ENCODE measurements at regions not wholly inside any gene's neighbourhood (a gene's known extent, or its start where the extent isn't known, plus 50 kb on each side); places are given as distances from the start of the nearest gene placed in this dataset.
"Not testable (repeated sequence)": the region's sequence is repeated elsewhere in the genome, so short reads cannot be mapped to it uniquely, and the experiment has no call there.

DNA sequence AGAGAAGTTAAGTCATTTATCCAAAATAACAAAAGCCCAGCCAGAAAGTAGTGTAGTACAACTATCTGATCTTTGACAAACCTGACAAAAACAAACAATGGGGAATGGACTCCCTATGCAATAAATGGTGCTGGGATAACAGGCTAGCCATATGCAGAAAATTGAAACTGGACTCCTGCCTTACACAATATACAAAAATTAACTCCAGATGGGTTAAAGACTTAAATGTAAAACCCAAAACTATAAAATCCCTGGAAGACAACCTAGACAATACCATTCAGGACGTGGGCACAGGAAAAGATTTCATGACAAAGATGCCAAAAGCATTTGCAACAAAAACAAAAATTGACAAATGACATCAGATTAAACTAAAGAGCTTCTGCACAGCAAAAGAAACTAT, 561.4 kb upstream of the CHAC2 start:
- H3K9me3 Mint-ChIP-seq (ENCODE audit: low read depth); POLR2A ChIA-PET; H3K36me3 Mint-ChIP-seq (ENCODE audit: low read depth); H3K4me3 Mint-ChIP-seq; H3K27me3 Mint-ChIP-seq; H3K27ac Mint-ChIP-seq; DNase-seq; ATAC-seq; intact Hi-C loops (cut with DNase I, micrococcal nuclease); H3K4me1 Mint-ChIP-seq; CTCF ChIA-PET: not testable (repeated sequence)

DNA sequence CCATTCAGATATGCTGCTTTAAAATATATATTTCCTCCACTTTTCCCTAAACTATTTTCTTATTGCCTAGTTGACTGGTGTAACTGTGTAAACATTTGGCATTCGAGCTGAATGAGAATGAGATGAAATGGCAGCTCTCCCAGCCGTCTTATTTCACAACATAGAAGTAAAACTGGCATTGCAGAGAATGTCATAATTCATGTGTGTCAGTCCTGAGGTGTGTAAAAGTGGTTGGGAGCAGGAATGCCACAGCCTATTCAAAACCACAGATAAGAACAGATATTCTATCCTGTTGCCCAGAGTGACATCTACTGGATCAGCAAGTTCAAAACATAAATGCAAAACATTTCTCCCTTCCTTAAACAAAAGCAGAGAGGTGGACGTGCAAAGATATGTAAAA, 565.5 kb upstream of the CHAC2 start:
- H3K4me3 Mint-ChIP-seq = no peak overlapping the region
- no peaks in the 10 kb centered on the region for H3K4me1 Mint-ChIP-seq
- no peak overlapping the region for H3K27ac Mint-ChIP-seq
- ChIA-PET CTCF (no interaction called here), POLR2A (no interaction called here)
- no peak for ATAC-seq
- DNase-seq = no peak
- no peaks in the 10 kb centered on the region for H3K27me3 Mint-ChIP-seq
- H3K9me3 Mint-ChIP-seq (ENCODE audit: low read depth) = peaks cover 2% of the 10 kb centered on the region
- intact Hi-C loops (cut with DNase I, micrococcal nuclease) = no loop called here
- no peaks in the 10 kb centered on the region for H3K36me3 Mint-ChIP-seq (ENCODE audit: low read depth)

DNA sequence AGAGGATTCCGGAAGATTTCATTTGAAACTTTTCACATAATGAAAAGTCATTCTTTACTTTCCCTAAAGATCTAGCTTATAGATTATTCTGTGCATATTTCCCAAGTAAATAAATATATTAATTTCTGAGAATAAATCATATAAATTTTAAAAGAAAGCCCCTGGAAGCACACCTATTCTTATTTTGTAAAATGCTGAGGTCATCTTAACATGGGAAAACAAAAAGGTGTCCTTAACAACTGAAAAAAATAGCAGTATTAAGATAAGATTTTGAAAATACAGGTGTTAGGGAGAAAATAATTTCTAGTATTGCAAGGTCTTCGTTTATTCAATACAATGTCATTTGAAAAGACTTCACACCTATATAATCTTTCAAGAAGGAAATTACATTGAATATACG, 567.5 kb upstream of the CHAC2 start:
- ChIA-PET CTCF (no interaction called here), POLR2A (no interaction called here)
- H3K36me3 Mint-ChIP-seq (ENCODE audit: low read depth) = no peaks in the 10 kb centered on the region
- intact Hi-C loops (cut with DNase I, micrococcal nuclease) = no loop called here
- no peak overlapping the region for H3K27ac Mint-ChIP-seq
- no peaks in the 10 kb centered on the region for H3K27me3 Mint-ChIP-seq
- H3K9me3 Mint-ChIP-seq (ENCODE audit: low read depth) = peaks cover 2% of the 10 kb centered on the region
- ATAC-seq (no peak), DNase-seq (no peak)
- no peak overlapping the region for H3K4me3 Mint-ChIP-seq
- no peaks in the 10 kb centered on the region for H3K4me1 Mint-ChIP-seq

DNA sequence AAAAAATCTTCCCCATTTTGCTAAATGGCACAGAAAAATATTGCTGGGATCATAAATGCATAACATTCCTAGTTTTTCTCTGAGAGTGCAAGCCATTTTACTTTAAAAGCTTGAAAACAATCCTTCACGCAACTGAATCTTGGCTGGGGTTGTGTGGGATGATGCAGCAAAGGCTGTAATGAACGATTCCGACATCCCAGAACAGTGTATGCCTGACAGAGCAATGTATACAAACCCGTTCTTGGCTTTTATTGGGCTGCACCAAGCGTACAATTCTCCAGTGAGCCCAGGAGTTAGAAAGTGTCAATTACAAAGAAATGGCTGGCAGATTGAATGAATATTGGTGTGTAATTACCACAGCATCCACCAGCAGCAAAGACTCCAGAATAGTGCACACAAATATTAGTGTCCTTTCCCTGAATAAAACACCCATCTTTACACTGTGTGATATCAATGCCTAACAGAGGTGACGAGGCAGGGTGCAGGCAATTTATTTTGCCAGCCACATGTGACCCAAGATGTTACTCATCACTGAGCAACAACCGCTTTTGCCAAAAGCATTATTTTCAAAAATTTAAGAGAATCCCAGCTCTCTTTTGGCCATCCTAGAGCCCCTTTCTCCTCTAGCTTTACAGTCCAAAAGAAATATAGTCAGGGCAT, 578.6 kb upstream of the CHAC2 start:
- no peak overlapping the region for H3K27ac Mint-ChIP-seq
- POLR2A ChIA-PET = no interaction called here
- ATAC-seq (no peak), DNase-seq (no peak)
- no peaks in the 10 kb centered on the region for H3K9me3 Mint-ChIP-seq (ENCODE audit: low read depth)
- H3K36me3 Mint-ChIP-seq (ENCODE audit: low read depth) = no peaks in the 10 kb centered on the region
- H3K27me3 Mint-ChIP-seq = no peaks in the 10 kb centered on the region
- CTCF ChIA-PET = no interaction called here
- H3K4me3 Mint-ChIP-seq = no peak overlapping the region
- intact Hi-C loops (cut with DNase I, micrococcal nuclease) = no loop called here
- H3K4me1 Mint-ChIP-seq = no peaks in the 10 kb centered on the region

DNA sequence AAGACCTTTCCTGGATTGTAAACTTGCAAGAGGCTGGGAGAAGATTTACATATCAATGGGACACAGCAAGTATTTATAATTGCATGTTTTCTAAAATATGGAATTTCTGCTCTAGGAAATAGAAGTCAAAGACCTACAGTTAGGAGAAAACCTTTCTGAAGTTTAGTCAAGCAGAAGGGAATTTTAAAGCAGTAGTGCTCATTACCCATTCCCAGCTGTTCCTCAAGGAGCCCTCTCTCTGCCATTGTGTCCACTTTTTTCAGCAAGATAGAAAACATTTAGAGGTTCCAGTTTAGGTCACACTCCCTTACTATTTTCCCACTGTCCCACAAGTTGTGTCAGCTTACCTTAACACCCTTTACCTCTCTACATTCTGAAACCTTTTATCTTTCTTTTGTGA, 584.0 kb upstream of the CHAC2 start:
- no peak overlapping the region for H3K27ac Mint-ChIP-seq
- ChIA-PET POLR2A (no interaction called here), CTCF (no interaction called here)
- no peaks in the 10 kb centered on the region for H3K36me3 Mint-ChIP-seq (ENCODE audit: low read depth)
- no peaks in the 10 kb centered on the region for H3K9me3 Mint-ChIP-seq (ENCODE audit: low read depth)
- no peak for DNase-seq
- intact Hi-C loops (cut with DNase I, micrococcal nuclease) = no loop called here
- no peak overlapping the region for H3K4me3 Mint-ChIP-seq
- H3K27me3 Mint-ChIP-seq = no peaks in the 10 kb centered on the region
- ATAC-seq = no peak
- no peaks in the 10 kb centered on the region for H3K4me1 Mint-ChIP-seq

DNA sequence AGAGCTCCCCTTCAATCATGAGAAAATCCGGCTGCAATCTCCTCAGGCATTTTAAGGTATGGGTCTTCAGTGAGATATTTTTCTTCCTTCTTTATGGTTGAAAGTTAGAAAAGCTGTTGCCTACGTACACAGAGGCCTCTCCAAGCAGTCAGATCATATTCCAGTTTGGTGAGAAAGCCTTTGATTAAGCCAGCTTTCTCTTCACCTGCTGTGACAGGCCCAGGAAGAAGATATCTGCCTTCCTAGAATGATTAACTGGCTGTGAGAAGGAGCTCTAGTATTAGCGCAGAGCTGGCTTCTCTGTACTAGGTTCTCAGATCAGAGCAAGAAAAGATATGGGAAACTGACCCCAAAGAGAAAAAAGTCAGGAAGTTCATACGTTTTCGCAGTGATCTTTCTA, 585.0 kb upstream of the CHAC2 start:
- no peak overlapping the region for H3K27ac Mint-ChIP-seq
- intact Hi-C loops (cut with DNase I, micrococcal nuclease) = no loop called here
- H3K27me3 Mint-ChIP-seq = no peaks in the 10 kb centered on the region
- ATAC-seq (no peak), DNase-seq (no peak)
- CTCF ChIA-PET = no interaction called here
- H3K4me1 Mint-ChIP-seq = no peaks in the 10 kb centered on the region
- POLR2A ChIA-PET = no interaction called here
- no peaks in the 10 kb centered on the region for H3K9me3 Mint-ChIP-seq (ENCODE audit: low read depth)
- H3K36me3 Mint-ChIP-seq (ENCODE audit: low read depth) = no peaks in the 10 kb centered on the region
- H3K4me3 Mint-ChIP-seq = no peak overlapping the region

DNA sequence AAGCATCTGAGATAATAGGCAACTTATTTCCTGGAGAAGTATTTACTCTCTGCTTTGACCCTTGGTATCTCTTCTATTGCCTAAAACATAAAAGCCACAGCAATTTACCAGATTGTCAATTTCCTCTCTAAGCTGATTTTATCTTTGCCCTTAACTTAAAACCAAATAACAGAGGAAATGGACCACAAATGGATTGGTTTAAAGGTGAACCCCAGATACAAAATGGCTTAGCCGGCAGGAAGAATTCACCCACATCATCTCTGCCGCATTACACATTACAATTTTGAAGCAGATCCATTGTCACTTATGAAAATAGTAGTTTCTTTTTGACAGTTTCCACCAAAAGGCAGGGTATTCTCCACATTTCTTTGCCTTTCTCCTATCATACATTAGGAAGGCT, 585.8 kb upstream of the CHAC2 start:
- DNase-seq = no peak
- ATAC-seq = no peak
- intact Hi-C loops (cut with DNase I, micrococcal nuclease) = no loop called here
- POLR2A ChIA-PET = no interaction called here
- Mint-ChIP-seq H3K36me3 (ENCODE audit: low read depth) (no peaks in the 10 kb centered on the region), H3K9me3 (ENCODE audit: low read depth) (no peaks in the 10 kb centered on the region), H3K27me3 (no peaks in the 10 kb centered on the region), H3K4me1 (no peaks in the 10 kb centered on the region), H3K27ac (no peak overlapping the region), H3K4me3 (no peak overlapping the region)
- CTCF ChIA-PET = interaction anchor here (0.7 kb wide), 1 partner anchor 769 kb away, joined by 3 read pairs; no protein-coding TSS in a partner anchor

DNA sequence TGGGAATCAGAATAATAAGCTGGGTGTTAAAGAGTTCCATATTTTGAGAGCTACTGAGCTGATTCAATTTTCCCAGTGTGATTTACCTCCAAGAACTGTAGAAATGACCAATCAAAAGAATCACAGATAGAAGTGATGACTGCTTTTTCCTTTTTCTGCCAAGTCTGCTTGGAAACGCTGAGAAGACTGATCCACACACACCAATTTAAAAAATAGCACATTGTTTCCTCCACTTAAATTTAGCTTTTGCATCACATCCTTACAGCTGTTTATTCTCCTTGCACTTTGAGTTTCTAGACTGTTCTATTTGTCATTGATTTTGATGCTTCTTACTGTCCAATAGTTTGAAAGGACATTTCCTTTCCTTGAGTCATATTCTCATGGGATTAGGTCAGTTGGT, 590.3 kb upstream of the CHAC2 start:
- no peak overlapping the region for H3K4me3 Mint-ChIP-seq
- no peak overlapping the region for H3K27ac Mint-ChIP-seq
- H3K4me1 Mint-ChIP-seq = no peaks in the 10 kb centered on the region
- ChIA-PET POLR2A (no interaction called here), CTCF (no interaction called here)
- intact Hi-C loops (cut with DNase I, micrococcal nuclease) = no loop called here
- no peaks in the 10 kb centered on the region for H3K9me3 Mint-ChIP-seq (ENCODE audit: low read depth)
- ATAC-seq (no peak), DNase-seq (no peak)
- no peaks in the 10 kb centered on the region for H3K27me3 Mint-ChIP-seq
- H3K36me3 Mint-ChIP-seq (ENCODE audit: low read depth) = no peaks in the 10 kb centered on the region

DNA sequence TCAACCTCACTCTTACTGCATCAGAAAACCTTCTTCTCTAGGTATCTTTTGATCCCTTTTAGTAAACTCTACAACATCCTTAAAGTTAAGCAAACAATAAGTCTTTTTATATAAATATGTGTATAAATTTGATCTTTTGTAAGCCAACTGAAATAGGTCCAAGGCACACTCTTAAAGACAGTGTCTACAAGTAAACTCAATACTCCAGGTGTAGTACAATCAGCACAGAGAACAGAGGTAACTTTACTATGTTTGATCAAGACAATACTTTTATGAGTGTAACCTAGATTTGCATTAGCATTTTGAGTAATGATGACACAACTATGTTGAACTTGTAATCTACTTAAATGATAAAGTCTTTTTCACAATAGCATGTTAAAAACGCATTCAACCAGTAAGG, 593.1 kb upstream of the CHAC2 start:
- intact Hi-C loops (cut with DNase I, micrococcal nuclease) = no loop called here
- ChIA-PET CTCF (no interaction called here), POLR2A (no interaction called here)
- no peak for DNase-seq
- Mint-ChIP-seq H3K4me1 (no peaks in the 10 kb centered on the region), H3K27ac (no peak overlapping the region), H3K4me3 (no peak overlapping the region), H3K36me3 (ENCODE audit: low read depth) (no peaks in the 10 kb centered on the region), H3K9me3 (ENCODE audit: low read depth) (no peaks in the 10 kb centered on the region), H3K27me3 (no peaks in the 10 kb centered on the region)
- no peak for ATAC-seq

DNA sequence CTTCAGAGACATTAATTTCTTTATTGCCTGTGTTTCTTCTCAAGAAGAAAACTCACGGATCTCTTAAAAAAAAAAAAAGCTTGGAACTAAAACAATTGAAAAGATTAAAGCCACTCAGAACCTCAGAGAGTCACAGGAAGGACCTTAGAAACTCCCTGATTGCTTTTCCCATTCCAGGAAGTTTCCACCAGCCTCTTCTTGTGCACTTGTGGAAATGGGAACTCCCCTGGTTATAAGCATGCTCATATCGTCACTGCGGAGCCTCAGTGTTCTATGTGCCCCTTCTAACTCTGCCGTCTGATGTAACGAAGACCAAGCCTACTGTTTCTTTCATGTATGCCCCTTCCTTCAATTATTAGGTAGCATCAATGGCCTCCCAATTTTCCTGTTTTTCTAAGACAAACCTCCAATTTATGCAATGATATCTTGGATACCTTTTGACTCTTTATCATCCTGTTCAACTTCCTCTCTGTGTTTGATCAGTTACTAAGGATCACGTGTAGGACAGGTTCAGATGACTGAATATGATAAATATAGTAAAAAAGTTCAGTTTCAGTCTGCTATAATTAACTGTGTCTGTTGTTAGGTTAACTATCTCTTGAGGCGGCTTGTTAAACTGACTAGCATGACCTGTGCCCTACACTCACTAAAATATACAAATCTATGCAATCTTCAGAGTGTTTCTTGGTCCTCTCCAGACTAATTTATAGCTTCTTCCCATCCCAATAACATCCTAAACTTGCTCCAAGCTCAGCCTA, 593.7 kb upstream of the CHAC2 start:
- intact Hi-C loops (cut with DNase I, micrococcal nuclease) = no loop called here
- ChIA-PET CTCF (no interaction called here), POLR2A (no interaction called here)
- ATAC-seq = no peak
- no peak overlapping the region for H3K27ac Mint-ChIP-seq
- H3K36me3 Mint-ChIP-seq (ENCODE audit: low read depth) = no peaks in the 10 kb centered on the region
- H3K27me3 Mint-ChIP-seq = no peaks in the 10 kb centered on the region
- no peak overlapping the region for H3K4me3 Mint-ChIP-seq
- no peak for DNase-seq
- no peaks in the 10 kb centered on the region for H3K9me3 Mint-ChIP-seq (ENCODE audit: low read depth)
- no peaks in the 10 kb centered on the region for H3K4me1 Mint-ChIP-seq

DNA sequence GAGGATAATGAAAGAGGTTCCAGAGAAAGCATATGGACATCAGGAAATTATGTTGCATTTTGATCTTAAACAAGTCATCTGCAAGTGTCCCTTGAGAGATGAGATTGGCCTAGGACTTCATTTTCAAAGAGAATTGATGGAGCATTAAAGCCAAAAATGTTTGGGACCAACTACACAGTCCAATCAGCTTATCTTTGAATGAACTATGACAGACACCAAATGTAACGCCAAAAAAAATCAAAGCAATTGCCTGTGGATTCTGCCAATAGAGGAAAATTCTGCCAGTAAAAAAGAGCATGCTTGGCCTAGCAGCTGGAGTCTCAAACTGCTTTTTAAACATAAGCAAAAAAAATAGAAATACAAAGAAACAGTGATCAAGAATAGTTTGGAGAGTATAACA, 594.5 kb upstream of the CHAC2 start:
- DNase-seq (no peak), ATAC-seq (no peak)
- ChIA-PET POLR2A (no interaction called here), CTCF (no interaction called here)
- intact Hi-C loops (cut with DNase I, micrococcal nuclease) = no loop called here
- Mint-ChIP-seq H3K4me3 (no peak overlapping the region), H3K36me3 (ENCODE audit: low read depth) (no peaks in the 10 kb centered on the region), H3K4me1 (no peaks in the 10 kb centered on the region), H3K27ac (no peak overlapping the region), H3K27me3 (no peaks in the 10 kb centered on the region), H3K9me3 (ENCODE audit: low read depth) (no peaks in the 10 kb centered on the region)

DNA sequence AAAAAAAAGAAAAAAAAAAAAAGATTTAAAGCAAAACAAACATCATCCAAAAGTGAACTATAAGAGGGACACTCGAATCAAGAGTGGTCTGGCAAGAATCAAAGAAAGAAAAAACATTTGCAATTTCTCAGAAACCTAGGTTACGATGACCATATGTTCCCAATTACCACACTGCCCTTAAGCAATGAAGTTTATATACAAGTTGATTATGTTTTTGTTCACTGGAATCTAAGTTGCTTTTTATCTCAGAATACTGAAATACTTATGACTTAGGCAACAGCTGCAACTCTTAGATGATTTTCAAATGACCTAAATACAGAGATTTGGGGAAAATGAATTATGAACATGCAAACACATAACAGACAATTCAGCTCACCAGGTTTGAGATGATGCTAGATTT, 597.1 kb upstream of the CHAC2 start:
- POLR2A ChIA-PET = no interaction called here
- intact Hi-C loops (cut with DNase I, micrococcal nuclease) = no loop called here
- no peaks in the 10 kb centered on the region for H3K9me3 Mint-ChIP-seq (ENCODE audit: low read depth)
- H3K36me3 Mint-ChIP-seq (ENCODE audit: low read depth) = no peaks in the 10 kb centered on the region
- H3K27me3 Mint-ChIP-seq = no peaks in the 10 kb centered on the region
- no peak overlapping the region for H3K4me3 Mint-ChIP-seq
- H3K27ac Mint-ChIP-seq = no peak overlapping the region
- DNase-seq = no peak
- CTCF ChIA-PET = no interaction called here
- H3K4me1 Mint-ChIP-seq = no peaks in the 10 kb centered on the region
- ATAC-seq = no peak

DNA sequence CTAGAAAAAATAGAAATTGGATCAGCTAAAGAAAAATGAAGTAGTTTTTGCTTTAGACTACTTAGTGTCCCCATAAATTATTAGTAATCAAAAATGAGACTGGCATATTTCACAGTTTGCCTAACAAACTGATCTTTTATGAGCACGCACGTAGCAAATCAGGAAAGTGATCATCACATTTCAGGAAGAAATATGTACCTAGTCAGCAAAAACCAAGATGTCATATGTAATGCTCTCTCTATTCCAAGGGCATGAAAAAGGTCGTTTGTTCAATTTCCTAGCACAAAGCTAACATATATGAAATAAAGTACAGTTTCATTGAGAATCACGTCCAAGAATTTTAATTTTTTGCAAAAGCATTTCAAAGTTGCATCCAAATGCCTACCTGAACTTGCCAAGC, 600.4 kb upstream of the CHAC2 start:
- ATAC-seq (no peak), DNase-seq (no peak)
- Mint-ChIP-seq H3K9me3 (ENCODE audit: low read depth) (peaks cover 4% of the 10 kb centered on the region), H3K27me3 (no peaks in the 10 kb centered on the region), H3K27ac (no peak overlapping the region), H3K4me1 (no peaks in the 10 kb centered on the region), H3K36me3 (ENCODE audit: low read depth) (no peaks in the 10 kb centered on the region), H3K4me3 (no peak overlapping the region)
- CTCF ChIA-PET = no interaction called here
- intact Hi-C loops (cut with DNase I, micrococcal nuclease) = no loop called here
- POLR2A ChIA-PET = no interaction called here

Measured in activated CD4-positive, alpha-beta T cell treated with anti-CD3 and anti-CD28 coated beads for 36 hours (primary cell).